ENCODE measurements at regions not wholly inside any gene's neighbourhood (a gene's known extent, or its start where the extent isn't known, plus 50 kb on each side); places are given as distances from the start of the nearest gene placed in this dataset.

DNA sequence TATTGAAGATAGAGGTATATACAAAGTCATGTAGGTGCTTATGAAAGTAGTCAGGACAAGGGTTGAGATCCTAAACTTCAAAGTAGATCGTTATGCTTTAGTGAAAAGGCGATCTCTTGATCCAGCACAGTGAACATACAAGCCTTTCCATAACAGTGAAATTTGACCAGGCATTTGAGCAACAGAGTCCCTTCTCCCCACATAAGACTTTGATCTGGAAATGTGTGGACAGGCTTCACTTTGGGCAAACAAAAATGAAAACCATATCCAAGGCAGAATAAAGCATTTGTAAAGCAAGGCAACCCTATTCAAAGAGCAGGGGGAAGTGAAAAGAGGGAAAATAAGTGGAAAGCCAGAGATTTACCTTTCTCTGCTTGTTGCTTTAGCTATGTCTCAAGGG lies 311.9 kb upstream of the SORCS1 start:
- no peak for DNase-seq (ENCODE audit: low read depth in 2 of 2)

DNA sequence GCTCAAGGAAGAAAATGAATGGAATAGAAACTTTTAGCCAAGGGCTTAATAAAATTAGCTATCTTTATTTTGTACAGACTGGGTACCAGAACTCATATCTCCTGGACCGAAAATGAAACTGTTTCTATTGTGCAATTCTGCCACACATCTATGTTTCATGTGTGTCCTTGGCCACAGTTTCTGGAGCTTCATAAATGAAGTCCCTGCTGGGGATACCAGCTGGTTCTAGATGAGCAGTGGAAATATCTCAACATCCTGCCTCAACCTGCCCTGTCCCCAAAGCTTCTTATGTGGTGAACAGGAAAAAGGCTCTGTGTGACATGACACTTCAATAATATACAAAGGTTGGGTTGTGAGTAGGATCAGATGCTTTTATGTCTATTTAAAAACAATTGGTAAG lies 310.1 kb upstream of the SORCS1 start:
- no peak for DNase-seq (ENCODE audit: low read depth in 2 of 2)

DNA sequence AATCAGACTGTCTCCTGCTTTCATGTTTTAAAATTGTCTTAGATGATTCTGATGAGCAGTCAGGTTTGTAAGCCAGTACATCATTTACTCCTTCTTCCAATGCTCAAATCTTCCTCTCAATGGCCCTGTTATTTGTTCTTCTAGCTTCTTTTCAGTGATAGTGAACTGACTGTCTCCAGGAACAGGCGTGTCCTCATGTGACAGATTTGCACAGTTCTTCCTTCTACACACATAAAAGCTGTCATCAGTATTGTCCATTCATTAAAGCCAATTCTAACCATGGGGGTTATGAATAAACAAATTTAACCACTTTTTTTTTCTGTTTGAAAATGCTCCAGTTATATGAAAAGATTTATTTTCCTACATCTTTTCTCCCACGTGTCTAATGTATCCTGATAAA lies 308.7 kb upstream of the SORCS1 start:
- DNase-seq (ENCODE audit: low read depth in 2 of 2) = no peak

DNA sequence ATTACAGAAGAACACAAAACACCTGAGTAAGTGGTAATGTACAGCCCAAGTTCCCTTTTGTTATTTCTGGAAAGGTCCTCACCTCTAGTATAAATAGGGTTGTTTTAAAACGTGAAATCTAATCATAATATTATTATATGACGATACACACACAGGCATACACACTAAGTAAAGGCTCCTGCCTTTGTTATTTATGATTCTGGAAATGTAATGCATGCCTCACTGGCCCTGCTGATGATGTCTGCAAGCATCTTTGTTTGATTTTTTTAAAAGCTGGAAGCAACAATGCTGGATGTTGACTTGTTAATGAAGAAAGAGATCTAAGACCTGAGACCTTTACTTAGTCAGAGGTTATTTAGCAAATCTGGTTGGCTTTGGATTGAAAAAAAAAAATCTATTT lies 307.4 kb upstream of the SORCS1 start:
- DNase-seq (ENCODE audit: low read depth in 2 of 2) = no peak

DNA sequence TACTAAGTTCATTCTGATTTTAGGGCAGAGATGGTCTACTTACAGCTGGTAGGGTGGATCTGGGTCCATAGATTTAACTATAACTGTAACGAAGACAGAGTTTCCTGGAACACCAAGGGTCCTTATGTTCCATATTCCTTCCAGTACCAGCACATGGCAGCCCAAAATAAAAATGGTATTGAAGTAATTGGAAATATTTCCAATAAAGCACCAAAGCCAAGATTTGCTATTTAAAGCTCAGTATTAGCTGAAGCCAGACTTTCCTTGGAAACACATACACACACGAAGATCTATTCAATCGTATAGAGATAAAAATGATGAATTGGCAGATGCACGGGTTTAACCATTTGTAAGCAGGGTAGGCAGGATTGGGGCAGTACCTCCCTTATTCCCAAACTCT lies 289.1 kb upstream of the SORCS1 start:
- no peak for DNase-seq (ENCODE audit: low read depth in 2 of 2)

DNA sequence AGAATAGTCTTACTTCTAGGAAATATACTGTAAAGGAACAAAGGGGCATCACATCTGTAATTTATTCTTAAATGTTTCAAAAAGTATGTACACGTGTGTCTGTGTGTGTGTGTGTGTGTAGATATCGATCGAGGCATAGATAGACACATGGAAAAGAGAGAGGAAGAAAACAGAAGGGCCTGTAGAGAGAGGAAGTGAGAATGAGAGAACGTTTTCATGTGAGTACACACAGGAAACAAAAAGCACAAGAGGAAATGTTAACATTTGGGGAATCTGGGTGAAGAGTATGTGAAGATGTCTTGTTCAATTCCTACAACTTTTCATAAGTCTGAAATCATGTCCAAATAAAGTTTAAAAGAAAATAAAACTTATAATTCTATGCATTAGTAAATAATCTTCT lies 286.5 kb upstream of the SORCS1 start:
- no peak for DNase-seq (ENCODE audit: low read depth in 2 of 2)

DNA sequence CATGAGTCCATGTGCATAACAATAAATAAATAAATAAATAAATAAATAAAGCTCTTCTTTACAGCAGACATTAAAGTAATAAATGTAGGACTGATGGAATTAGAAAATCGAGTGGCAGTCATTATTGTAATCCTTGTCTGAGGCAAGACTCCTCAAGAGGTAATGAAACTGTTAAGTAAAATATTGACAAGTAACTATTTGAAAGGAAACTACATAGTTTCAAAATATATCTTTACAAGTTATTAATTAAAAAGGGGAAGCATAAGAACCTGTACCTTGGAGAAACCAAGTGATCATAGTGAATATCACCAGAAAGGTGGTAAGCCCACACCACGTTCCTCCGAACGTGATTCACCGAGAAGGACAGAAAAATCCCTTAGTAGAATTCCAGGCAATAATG lies 285.6 kb upstream of the SORCS1 start:
- DNase-seq (ENCODE audit: low read depth in 2 of 2) = no peak

DNA sequence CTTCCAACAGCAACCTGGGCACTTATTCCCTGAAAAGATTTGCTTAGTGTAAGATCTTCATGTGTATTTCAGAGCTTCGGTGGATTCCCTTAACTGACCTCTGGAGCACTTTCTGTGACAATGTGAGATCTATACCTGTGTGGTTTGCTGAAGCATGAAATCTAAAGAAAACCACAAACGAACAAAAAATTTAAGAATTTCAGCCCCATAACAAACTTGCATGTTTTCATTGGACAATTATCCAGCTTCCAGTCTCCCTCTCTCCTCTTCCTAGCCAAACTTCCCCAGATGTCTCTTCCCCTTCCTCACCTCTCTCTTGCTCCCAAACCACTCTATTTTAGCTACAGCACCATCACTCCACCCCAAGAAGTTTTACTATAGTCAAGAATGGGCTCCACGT lies 279.9 kb upstream of the SORCS1 start:
- DNase-seq (ENCODE audit: low read depth in 2 of 2) = no peak

DNA sequence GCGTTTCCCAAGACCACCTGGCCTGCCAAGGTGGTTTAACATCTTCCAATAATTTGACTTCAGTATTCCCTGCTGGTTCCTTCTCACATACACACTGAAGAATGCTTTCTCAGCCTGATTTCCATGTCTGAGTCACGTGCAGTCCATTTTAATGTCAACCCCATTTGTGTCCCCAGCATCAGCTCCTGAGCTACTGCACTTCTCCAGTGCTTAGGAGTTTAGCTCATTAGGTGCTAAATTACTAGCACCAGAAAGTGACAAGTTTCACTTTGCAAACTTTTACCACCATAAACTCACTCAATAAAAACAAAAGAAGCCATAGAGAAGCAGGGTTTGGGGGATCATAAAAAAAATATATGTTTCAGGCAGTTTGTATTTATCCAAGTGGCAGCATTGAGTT lies 279.3 kb upstream of the SORCS1 start:
- no peak for DNase-seq (ENCODE audit: low read depth in 2 of 2)

DNA sequence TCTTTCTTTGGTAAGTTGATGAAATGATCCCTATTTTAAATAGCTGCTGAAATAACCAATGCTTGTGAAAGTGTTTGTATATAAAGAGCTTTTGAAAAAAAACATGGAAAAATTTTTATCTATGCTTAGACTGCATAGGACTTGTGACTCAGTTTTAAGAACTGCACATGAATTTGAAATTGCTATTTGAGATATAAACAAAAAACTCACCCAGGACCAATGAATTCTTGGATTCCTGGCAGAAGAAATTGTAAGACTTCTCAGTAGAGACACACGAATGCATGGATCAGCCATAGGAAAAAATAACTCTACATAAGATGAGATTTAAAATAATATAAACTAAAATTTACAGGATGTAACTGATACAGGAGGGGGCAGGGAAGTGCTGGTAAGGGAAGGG lies 278.8 kb upstream of the SORCS1 start:
- no peak for DNase-seq (ENCODE audit: low read depth in 2 of 2)

DNA sequence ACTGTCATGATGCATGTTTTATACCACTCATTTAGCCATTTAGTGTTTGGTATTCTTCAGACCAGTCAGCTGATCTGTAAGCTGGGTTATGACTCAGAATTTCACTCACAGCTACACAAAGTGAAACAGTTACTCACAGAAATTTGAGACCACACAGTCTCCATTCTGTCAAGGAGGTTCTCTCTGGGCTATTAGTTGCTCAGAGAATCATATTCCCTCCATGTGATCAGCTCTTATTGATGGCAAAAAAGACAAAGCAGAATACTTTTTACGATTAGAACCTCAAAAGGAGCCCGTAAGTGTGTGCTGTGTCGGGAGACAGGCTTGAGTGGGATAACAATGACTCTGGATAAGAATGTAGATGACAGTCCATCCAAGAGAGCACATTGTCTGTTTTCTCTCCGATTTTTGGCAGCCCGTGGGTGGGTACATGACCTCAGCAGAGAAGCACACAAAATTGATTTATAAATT lies 277.6 kb upstream of the SORCS1 start:
- DNase-seq (ENCODE audit: low read depth in 2 of 2) = no peak

DNA sequence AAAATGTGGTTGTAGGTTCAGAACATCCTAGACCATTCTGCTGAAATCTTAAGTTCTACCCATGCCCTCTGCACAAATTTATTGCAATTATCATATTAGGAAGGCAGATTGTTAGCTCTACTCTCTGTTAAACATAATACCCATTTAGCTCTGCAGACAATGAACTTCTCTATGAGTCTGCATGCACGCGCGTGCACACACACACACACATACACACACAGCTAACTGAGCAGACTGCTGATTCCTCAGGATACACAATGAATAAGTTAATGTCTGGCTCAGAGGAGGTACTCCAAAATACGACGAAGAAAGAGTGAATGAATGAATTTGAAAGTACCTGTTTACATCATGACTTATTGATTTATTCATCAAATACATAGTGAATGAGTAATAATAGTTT lies 276.2 kb upstream of the SORCS1 start:
- DNase-seq (ENCODE audit: low read depth in 2 of 2) = no peak

DNA sequence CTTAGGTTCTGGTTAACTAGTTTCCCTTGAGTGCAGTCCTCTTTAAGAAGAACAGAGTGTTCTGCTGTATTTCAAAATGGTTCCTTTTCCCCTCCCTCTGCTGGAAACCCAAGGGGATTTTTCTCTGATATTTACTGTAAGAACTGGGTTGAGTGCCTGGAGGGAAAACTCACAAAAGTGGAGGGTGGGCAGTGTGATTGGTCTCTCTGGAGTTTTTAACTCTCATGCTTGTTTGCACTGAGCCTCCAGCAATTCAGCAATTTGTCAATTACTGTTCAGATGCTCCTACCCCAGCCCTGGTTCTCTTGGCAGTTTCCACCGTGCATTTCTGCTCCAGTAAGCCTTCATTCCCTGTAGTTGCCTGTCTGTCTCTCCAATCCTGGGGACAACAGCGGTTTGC lies 273.4 kb upstream of the SORCS1 start:
- no peak for DNase-seq (ENCODE audit: low read depth in 2 of 2)

DNA sequence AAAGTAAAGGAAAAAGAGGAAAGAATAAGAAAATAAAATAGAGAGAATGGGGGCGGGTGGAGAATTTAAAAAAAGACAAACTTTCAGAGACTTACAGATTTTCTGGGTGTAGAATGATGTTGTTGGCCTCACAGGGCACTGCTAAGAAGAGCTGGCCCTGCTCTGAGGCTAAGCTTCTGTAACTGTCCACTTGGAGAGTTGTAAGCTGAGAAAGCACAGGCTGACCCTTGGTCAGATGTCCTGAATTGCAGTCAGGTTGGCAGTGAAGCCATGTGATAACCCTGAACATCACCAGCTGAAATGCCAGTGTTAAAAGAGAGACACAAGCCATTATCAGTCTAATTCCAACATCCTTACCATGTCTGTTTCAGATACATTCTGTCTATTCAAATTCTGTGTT lies 272.1 kb upstream of the SORCS1 start:
- DNase-seq (ENCODE audit: low read depth in 2 of 2) = no peak

DNA sequence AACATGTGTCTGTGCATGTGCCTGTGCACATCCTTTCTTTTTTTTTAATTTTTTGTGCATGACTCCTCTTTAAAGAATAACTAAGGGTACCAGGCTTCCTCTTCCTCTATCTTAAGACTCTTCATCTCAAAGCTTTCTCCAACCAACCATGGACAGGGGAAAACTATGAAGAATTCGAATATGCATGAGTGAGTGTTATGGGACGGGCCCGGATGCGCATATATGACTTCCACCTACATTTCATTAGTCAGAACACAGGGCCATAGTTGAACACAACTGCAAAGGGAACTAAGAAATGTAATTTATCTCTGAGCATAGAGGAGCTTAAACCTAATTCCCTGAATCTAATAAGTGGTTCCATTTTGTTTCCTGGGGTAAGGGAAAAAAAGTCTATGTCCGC lies 270.3 kb upstream of the SORCS1 start:
- DNase-seq (ENCODE audit: low read depth in 2 of 2) = no peak

DNA sequence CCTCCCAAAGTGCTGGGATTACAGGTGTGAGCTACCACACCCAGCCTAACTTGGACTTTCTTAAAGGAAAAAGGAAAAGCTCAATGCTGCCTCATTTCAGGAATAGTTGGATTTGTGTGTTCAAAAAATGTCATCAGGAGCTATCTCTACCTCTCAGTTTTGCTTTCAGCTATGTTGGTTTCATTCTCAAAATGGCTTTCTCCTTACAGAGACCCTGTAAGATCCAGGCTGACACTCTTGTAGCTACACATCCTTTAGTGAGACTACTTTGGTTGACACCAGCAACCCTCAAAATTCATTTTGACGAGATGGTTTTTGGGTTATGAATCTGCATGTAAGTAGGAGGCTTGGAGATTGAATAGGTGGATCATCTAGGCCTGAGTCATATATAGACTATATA lies 269.7 kb upstream of the SORCS1 start:
- no peak for DNase-seq (ENCODE audit: low read depth in 2 of 2)

DNA sequence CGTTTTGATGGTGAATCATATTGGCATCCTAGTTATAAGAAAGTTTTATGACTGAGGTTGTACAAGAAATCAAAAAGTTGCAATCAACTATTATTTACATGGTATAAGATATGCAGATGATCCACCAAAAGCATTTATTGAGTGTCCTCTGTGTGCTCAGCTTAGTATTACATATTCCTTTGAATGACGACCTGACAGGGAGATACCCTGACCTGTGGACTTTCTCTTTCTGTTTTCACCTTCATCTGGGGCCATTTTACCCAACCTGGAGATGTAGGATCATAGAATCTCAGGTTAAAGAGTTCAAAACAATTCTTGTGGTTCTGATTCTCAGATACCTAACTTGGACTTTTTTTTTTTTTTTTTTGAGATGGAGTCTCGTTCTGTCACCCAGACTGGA lies 269.1 kb upstream of the SORCS1 start:
- no peak for DNase-seq (ENCODE audit: low read depth in 2 of 2)

DNA sequence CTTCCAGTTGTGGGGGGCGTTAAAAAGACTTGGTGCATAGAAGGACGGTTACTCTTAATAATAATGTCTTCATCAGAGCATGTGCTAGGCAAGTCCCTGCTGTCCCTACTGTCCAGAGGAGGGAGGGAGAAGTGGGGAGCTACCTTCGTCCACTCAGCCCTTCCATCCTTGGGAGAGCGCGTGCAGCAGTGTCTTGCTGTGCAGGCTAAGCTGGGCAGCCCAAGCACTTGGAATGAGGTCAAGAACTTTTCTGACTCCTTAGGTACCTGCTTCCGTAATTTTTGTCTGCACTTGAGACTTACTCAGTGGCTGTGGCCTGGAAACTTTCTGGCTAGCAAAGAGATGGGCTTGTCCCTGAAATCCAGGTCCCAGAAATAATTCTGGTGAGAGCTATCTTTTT lies 265.9 kb upstream of the SORCS1 start:
- no peak for DNase-seq (ENCODE audit: low read depth in 2 of 2)

DNA sequence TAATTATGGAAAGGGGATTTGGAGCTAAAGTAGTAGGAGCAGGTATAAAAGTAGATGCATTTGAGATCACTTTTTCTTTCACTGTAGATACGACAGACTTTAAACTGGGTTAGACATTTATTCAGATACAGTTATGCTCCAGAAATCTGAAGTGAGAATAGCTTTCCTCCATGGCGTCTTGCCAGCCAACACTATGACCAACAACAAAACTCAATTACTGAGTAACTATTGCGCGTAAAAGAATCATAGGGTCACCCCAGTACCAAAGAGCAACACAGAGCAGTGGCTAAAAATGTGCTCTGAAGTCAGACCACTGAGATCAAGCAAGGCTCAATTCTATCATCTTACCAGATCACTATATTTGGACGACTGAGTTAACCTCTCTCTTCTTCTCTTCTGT lies 262.5 kb upstream of the SORCS1 start:
- DNase-seq (ENCODE audit: low read depth in 2 of 2) = no peak

DNA sequence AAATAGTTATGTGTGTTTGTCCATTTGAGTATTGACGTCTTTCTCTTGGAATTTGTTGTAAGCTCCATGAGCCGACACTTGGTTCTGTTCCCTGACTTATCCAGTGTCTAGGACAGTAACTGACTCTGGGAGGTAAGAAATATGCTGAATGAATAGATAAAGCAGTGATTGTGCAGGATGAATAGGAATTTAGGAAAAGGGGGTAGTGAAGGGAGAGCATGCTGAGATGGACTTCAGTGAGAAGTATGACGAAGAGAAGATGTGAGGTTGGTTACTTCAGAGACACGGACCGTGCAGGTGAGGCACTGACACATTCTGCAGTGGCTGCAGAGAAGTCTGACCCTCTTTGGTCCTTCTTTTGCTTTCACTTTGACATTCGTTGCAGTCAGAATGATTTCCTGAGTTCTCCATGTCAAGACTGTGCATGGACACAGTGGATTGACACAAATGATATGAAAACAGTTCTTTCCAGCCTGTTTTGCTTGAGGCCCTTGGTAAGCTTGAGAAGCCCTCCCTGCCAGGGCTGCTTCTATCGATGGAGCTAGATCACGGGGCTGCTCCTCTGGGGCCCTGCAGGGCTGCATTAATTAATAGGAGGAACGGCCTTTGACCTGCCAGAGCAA lies 261.5 kb upstream of the SORCS1 start:
- DNase-seq (ENCODE audit: low read depth in 2 of 2) = no peak

DNA sequence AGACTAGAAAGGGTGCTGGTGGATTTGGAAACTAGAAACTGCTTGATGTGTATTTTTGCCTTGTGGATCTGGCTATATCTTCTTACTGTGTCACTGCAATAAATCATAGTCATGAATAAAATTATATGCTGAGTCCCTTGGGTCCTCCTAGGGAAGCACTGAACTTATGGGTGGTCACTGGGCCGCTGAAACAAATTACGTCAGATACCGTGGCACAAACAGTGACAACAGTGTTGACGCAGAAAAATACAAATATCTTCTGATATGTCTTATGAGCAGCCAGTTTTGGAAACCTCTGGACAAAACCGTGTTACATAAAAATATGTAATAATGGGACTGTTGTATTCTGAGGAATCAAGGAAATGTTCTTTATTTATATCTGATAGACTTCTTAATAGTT lies 260.1 kb upstream of the SORCS1 start:
- no peak for DNase-seq (ENCODE audit: low read depth in 2 of 2)

DNA sequence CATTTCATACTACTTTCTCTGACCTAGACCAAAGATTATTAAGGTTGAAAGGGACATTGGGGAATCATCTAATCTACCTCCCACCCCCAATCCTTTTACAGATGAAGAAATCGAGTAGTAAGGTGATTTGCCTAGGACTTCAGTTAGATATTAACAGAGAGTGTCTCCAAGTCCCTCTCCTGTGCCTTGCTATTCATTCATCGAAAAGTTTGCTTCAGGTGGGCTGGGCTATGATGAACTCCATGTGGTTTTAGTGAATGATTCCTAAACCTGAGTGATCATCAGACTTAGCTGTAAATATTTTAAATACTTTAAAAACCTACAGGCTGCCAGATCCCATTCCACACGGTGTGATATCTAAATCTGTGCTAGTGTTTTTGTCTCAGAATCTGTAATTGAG lies 259.4 kb upstream of the SORCS1 start:
- DNase-seq (ENCODE audit: low read depth in 2 of 2) = no peak

DNA sequence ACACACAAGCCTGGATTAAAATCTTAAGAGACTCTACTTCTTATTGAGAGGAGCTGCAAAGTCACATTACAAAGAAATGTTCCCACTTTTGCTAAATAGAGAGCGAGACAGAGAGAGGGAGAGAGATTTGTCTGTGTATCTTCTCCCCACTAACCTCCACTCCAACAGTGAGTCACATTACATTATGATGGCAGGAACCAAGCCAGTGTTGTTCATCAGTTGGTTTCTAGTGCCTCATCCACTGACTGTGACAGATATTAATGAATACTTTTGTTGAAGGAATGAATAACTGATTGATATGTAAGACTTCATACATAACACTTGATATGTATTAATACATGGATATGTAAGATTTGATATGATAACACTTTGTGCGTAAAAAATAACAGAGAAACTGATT lies 258.2 kb upstream of the SORCS1 start:
- DNase-seq (ENCODE audit: low read depth in 2 of 2) = no peak

DNA sequence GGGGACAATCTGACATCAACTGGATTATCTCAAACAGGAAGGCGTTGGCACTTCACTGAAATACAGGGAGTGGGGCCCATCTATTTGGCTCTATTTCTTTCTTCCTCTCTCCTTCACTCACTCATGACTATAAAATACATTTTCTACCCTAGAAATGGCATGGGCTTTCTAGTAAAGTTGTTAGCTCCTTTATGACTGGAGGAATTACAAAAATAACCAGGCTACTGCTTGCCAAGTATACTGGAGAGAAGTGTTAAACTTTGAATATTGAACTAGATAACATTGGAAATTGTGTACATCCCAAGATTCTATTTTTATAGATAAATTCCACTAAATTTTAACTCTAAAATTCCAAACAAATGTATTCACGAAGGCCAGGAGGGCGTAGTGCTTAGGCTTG lies 255.7 kb upstream of the SORCS1 start:
- no peak for DNase-seq (ENCODE audit: low read depth in 2 of 2)
